ENCODE measurements at regions not wholly inside any gene's neighbourhood (a gene's known extent, or its start where the extent isn't known, plus 50 kb on each side); places are given as distances from the start of the nearest gene placed in this dataset.

GRCh38 chr22:49571326-49571725, 256.3 kb downstream of the BRD1 start:
- no peak for DNase-seq (ENCODE audit: low spot score)
- TF ChIP-seq, protein P1, sequence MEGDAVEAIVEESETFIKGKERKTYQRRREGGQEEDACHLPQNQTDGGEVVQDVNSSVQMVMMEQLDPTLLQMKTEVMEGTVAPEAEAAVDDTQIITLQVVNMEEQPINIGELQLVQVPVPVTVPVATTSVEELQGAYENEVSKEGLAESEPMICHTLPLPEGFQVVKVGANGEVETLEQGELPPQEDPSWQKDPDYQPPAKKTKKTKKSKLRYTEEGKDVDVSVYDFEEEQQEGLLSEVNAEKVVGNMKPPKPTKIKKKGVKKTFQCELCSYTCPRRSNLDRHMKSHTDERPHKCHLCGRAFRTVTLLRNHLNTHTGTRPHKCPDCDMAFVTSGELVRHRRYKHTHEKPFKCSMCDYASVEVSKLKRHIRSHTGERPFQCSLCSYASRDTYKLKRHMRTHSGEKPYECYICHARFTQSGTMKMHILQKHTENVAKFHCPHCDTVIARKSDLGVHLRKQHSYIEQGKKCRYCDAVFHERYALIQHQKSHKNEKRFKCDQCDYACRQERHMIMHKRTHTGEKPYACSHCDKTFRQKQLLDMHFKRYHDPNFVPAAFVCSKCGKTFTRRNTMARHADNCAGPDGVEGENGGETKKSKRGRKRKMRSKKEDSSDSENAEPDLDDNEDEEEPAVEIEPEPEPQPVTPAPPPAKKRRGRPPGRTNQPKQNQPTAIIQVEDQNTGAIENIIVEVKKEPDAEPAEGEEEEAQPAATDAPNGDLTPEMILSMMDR (IDR thresholded peaks at IDR 0.05; ENCODE audit: extremely low read depth, missing control alignments), result no peak

GRCh38 chr22:49570032-49570848, 257.4 kb downstream of the BRD1 start:
- TF ChIP-seq, protein P1 (IDR thresholded peaks at IDR 0.05; ENCODE audit: extremely low read depth, missing control alignments), result no peak
- DNase-seq (ENCODE audit: low spot score), result no peak

- no peak for DNase-seq (ENCODE audit: low spot score)
- TF ChIP-seq, protein P1 (IDR thresholded peaks at IDR 0.05; ENCODE audit: extremely low read depth, missing control alignments), result no peak
Observed at GRCh38 chr22:49569286-49570031, 258.2 kb downstream of the BRD1 start.

GRCh38 chr22:49568751-49569285, 258.9 kb downstream of the BRD1 start:
- TF ChIP-seq, protein P1 (IDR thresholded peaks at IDR 0.05; ENCODE audit: extremely low read depth, missing control alignments), result no peak
- no peak for DNase-seq (ENCODE audit: low spot score)

DNA sequence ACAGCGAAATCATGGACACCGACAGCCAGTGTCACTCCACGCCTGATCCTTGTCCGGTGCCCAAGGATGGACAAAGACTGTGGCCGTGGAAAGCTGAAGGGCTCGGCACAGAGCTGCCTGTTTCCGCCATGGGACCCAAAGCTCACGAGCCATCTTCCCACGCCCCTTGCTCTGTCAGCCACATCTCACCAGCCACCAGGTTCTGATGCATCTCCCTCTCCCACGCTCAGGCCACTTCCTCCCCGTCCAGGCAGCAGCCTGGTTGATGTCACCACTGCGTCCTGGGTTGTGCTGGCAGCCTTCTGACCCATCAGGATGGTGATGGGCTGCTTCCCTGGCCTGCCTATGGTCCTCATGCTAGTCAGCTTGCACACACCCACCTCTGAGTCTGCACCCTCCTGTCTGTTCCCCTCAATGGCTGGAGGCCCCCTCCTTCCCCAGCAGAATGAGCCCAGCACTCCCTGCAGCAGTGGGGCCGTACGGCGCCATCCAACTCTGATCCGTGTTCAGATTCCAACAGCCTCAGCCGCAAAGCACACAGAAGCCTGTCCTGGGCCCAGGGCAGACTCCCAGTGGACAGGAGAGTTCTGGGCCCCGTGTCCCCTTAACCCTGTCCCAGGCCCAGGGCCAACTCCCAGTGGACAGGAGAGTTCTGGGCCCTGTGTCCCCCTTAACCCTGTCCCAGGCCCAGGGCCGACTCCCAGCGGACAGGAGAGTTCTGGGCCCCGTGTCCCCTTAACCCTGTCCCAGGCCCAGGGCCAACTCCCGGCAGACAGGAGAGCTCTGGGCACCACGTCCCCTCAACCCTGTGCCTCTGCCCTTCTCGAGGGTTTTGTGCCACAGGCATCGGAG, 259.5 kb downstream of the BRD1 start:
- DNase-seq (ENCODE audit: low spot score), result no peak

GRCh38 chr22:49566693-49567092, 261.0 kb downstream of the BRD1 start:
- TF ChIP-seq, protein P1 (IDR thresholded peaks at IDR 0.05; ENCODE audit: extremely low read depth, missing control alignments), result no peak
- DNase-seq (ENCODE audit: low spot score), result no peak

More for the DNA sequence above, 259.5 kb downstream of the BRD1 start:
- TF ChIP-seq, protein P1 (IDR thresholded peaks at IDR 0.05; ENCODE audit: extremely low read depth, missing control alignments), result no peak

Measured in GM20000 (cell line).